GM18519 (cell line): ENCODE measurements at regions not wholly inside any gene's neighbourhood (a gene's known extent, or its start where the extent isn't known, plus 50 kb on each side); places are given as distances from the start of the nearest gene placed in this dataset.

ENCODE experiments used
- ATAC-seq: cut with Tn5 transposase; IDR thresholded peaks from one replicate; pipeline ENCODE4 v1.9.1; 2021; ENCODE audit warnings: mild to moderate bottlenecking, moderate library complexity; ENCODE audit not compliant: unreplicated experiment, low FRiP score

GRCh38 chr5:77846422-77847128, 70.4 kb upstream of the TBCA start:
- no peak for ATAC-seq

GRCh38 chr5:77845324-77845646, 69.1 kb upstream of the TBCA start:
- ATAC-seq: no peak

- ATAC-seq: no peak
Measured at GRCh38 chr5:77844623-77845323, 68.6 kb upstream of the TBCA start.

GRCh38 chr5:77844373-77844622, 68.2 kb upstream of the TBCA start:
- ATAC-seq: no peak

- no peak for ATAC-seq
Measured at GRCh38 chr5:77843570-77844372, 67.6 kb upstream of the TBCA start.

- ATAC-seq: no peak
Measured at GRCh38 chr5:77842243-77842642, 66.1 kb upstream of the TBCA start.

- no peak for ATAC-seq
Measured at GRCh38 chr5:77841616-77842015, 65.5 kb upstream of the TBCA start.

GRCh38 chr5:77840930-77841329, 64.8 kb upstream of the TBCA start:
- no peak for ATAC-seq

GRCh38 chr5:77839691-77840090, 63.6 kb upstream of the TBCA start:
- no peak for ATAC-seq

GRCh38 chr5:77832938-77833337, 56.8 kb upstream of the TBCA start:
- no peak for ATAC-seq

GRCh38 chr5:77832166-77832770, 56.1 kb upstream of the TBCA start:
- no peak for ATAC-seq

GRCh38 chr5:77828445-77828844, 52.3 kb upstream of the TBCA start:
- ATAC-seq: no peak
